GM13977 (cell line): ENCODE measurements at regions not wholly inside any gene's neighbourhood (a gene's known extent, or its start where the extent isn't known, plus 50 kb on each side); places are given as distances from the start of the nearest gene placed in this dataset.

Experiments used
- DNase-seq: peaks from one replicate; pipeline ENCODE4 v3.0.0; 2012; ENCODE audit warnings: low spot score
- CTCF ChIP-seq: IDR thresholded peaks from 2 replicates; pipeline ENCODE4 v1.5.1; 2012; ENCODE audit warnings: mild to moderate bottlenecking, control low read depth; ENCODE audit not compliant: insufficient read depth; ENCODE audit errors: extremely low read depth, missing control alignments
- in situ Hi-C: fragments of 300-500 bp; cut with MboI; formaldehyde crosslinking; loops from one replicate; pipeline ENCODE4 v1.12.0; 2022; ENCODE audit warnings: low sequenced_read_pairs, low pct_unique_long_range_greater_than_20kb, mixed read lengths, inconsistent platforms; ENCODE audit not compliant: unreplicated experiment

GRCh38 chr2:172208791-172209325, 106.2 kb upstream of the DLX2 start:
- no peak for DNase-seq
- in situ Hi-C loops: no loop called here
- TF ChIP-seq CTCF: no peak

- DNase-seq: no peak
- in situ Hi-C loops: no loop called here
- TF ChIP-seq CTCF: no peak
Observed at GRCh38 chr2:172210599-172210998, 107.9 kb upstream of the DLX2 start.

GRCh38 chr2:172211512-172211911, 108.8 kb upstream of the DLX2 start:
- TF ChIP-seq CTCF: no peak
- DNase-seq: no peak
- in situ Hi-C loops: no loop called here

GRCh38 chr2:172213116-172213860, 110.6 kb upstream of the DLX2 start:
- no peak for TF ChIP-seq CTCF
- in situ Hi-C loops: no loop called here
- DNase-seq: no peak

GRCh38 chr2:172214252-172214651, 111.6 kb upstream of the DLX2 start:
- no peak for TF ChIP-seq CTCF

GRCh38 chr2:172215172-172215935, 112.7 kb upstream of the DLX2 start:
- DNase-seq: no peak
- no peak for TF ChIP-seq CTCF
- in situ Hi-C loops: no loop called here

More at GRCh38 chr2:172214252-172214651, 111.6 kb upstream of the DLX2 start:
- DNase-seq: no peak
- in situ Hi-C loops: no loop called here
